Peyer's patch (tissue), 4 donors: ENCODE measurements at regions not wholly inside any gene's neighbourhood (a gene's known extent, or its start where the extent isn't known, plus 50 kb on each side); places are given as distances from the start of the nearest gene placed in this dataset.

Experiments used
- POLR2A ChIP-seq, 2 donors: fragments of 450-650 bp; IDR thresholded peaks; one replicate each; pipeline ENCODE4 v1.5.1; 2017; ENCODE audit warnings: antibody characterized with exemption in 2 of 2, mild to moderate bottlenecking in 2 of 2, moderate library complexity in 2 of 2
- TF ChIP-seq, protein P1 (sequence below), 6 experiments: fragments of 450-650 bp in 4 of 6; fragments of 200-600 bp in 2 of 6; sonication (generic) in 1 of 6; IDR thresholded peaks; one replicate each; pipeline ENCODE4 v1.5.1; 2017 to 2019; ENCODE audit warnings: antibody characterized with exemption in 6 of 6, mild to moderate bottlenecking in 3 of 6, moderate library complexity in 1 of 6

DNA sequence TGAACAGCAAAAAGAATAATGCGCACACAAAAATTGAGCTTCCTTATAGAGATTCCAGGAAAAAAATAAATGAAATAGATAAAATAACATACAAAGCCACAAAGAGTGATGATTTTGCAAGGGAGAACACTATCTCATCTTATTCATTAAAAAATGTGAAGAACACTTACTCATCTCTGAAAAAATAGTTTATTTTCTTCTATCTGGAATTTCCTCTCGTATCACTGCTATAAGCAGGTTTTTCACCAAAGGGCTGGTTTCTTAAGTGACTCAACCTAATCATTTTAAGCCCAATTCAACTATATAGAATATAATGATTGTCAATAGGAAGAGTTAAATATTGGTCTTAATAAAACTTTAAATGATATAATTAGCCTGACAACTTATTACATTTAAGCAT is 504.9 kb downstream of the NR2F1-AS1 start:
- TF ChIP-seq, protein P1, sequence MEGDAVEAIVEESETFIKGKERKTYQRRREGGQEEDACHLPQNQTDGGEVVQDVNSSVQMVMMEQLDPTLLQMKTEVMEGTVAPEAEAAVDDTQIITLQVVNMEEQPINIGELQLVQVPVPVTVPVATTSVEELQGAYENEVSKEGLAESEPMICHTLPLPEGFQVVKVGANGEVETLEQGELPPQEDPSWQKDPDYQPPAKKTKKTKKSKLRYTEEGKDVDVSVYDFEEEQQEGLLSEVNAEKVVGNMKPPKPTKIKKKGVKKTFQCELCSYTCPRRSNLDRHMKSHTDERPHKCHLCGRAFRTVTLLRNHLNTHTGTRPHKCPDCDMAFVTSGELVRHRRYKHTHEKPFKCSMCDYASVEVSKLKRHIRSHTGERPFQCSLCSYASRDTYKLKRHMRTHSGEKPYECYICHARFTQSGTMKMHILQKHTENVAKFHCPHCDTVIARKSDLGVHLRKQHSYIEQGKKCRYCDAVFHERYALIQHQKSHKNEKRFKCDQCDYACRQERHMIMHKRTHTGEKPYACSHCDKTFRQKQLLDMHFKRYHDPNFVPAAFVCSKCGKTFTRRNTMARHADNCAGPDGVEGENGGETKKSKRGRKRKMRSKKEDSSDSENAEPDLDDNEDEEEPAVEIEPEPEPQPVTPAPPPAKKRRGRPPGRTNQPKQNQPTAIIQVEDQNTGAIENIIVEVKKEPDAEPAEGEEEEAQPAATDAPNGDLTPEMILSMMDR (IDR thresholded peaks at IDR 0.05): no peak
- TF ChIP-seq POLR2A (IDR thresholded peaks at IDR 0.05): no peak
